Breast epithelium (tissue), 3 donors: ENCODE measurements at regions not wholly inside any gene's neighbourhood (a gene's known extent, or its start where the extent isn't known, plus 50 kb on each side); places are given as distances from the start of the nearest gene placed in this dataset.

Experiments used
- CTCF ChIP-seq, 3 donors: fragments of 450-650 bp; IDR thresholded peaks; one replicate each; pipeline ENCODE4 v1.5.1; 2016 to 2017; ENCODE audit warnings: antibody characterized with exemption in 3 of 3, mild to moderate bottlenecking in 3 of 3, moderate library complexity in 3 of 3
- POLR2A ChIP-seq: fragments of 450-650 bp; IDR thresholded peaks from one replicate; pipeline ENCODE4 v1.6.1; 2016; ENCODE audit warnings: antibody characterized with exemption, mild to moderate bottlenecking, moderate library complexity
- POLR2AphosphoS5 ChIP-seq, 3 donors: sonication (generic); formaldehyde crosslinking; IDR thresholded peaks; one replicate each; pipeline ENCODE4 v1.6.1; 2017; ENCODE audit warnings: antibody characterized with exemption in 3 of 3

- no peak for TF ChIP-seq CTCF (IDR thresholded peaks at IDR 0.05)
- TF ChIP-seq POLR2AphosphoS5 (IDR thresholded peaks at IDR 0.05): no peak
- no peak for TF ChIP-seq POLR2A
Observed at GRCh38 chr10:43752682-43753081, 104.0 kb upstream of the ZNF32 start.
